Smooth muscle cell (in vitro differentiated cells): ENCODE measurements at regions not wholly inside any gene's neighbourhood (a gene's known extent, or its start where the extent isn't known, plus 50 kb on each side); places are given as distances from the start of the nearest gene placed in this dataset.

Experiments used
- DNase-seq: peaks from one replicate; lab custom pipeline; 2025; ENCODE audit not compliant: unreplicated experiment; lab: John Stamatoyannopoulos, UW
- H2AFZ ChIP-seq: fragments of 200-600 bp; sonication (generic); 2 replicates; pipeline ENCODE4 v1.6.0; 2016; ENCODE audit warnings: antibody characterized with exemption, low read depth, mild to moderate bottlenecking
- H3F3A ChIP-seq: fragments of 200-600 bp; sonication (generic); 2 replicates; pipeline ENCODE4 v1.6.0; 2017; ENCODE audit warnings: antibody characterized with exemption, low read depth
- H3K27ac ChIP-seq: fragments of 200-600 bp; sonication (generic); 2 replicates; pipeline ENCODE4 v1.5.1; 2016; ENCODE audit warnings: low read depth, mild to moderate bottlenecking
- H3K27me3 ChIP-seq: fragments of 200-600 bp; sonication (generic); 2 replicates; pipeline ENCODE4 v1.6.1; 2016; ENCODE audit warnings: low read depth, mild to moderate bottlenecking
- H3K36me3 ChIP-seq: fragments of 200-600 bp; sonication (generic); 2 replicates; pipeline ENCODE4 v1.5.1; 2016; ENCODE audit warnings: low read depth
- H3K4me1 ChIP-seq: fragments of 200-600 bp; sonication (generic); 2 replicates; pipeline ENCODE4 v1.5.1; 2016; ENCODE audit warnings: low read depth
- H3K4me2 ChIP-seq: fragments of 200-600 bp; sonication (generic); 2 replicates; pipeline ENCODE4 v1.6.0; 2016; ENCODE audit warnings: mild to moderate bottlenecking
- H3K4me3 ChIP-seq: fragments of 200-600 bp; sonication (generic); 2 replicates; pipeline ENCODE4 v1.5.1; 2016; ENCODE audit warnings: mild to moderate bottlenecking
- H3K79me2 ChIP-seq: fragments of 200-600 bp; sonication (generic); 2 replicates; pipeline ENCODE4 v1.6.0; 2016; ENCODE audit warnings: low read depth, mild to moderate bottlenecking
- H3K9ac ChIP-seq: fragments of 200-600 bp; sonication (generic); 2 replicates; pipeline ENCODE4 v1.6.0; 2016; ENCODE audit warnings: low read depth
- H3K9me3 ChIP-seq: fragments of 200-600 bp; sonication (generic); replicated peaks from 2 replicates; pipeline ENCODE4 v1.5.1; 2016; ENCODE audit warnings: low read depth
- H4K20me1 ChIP-seq: fragments of 200-600 bp; sonication (generic); 2 replicates; pipeline ENCODE4 v1.6.0; 2016; ENCODE audit warnings: low read depth
- CTCF ChIP-seq: fragments of 200-600 bp; sonication (generic); IDR thresholded peaks from 2 replicates; pipeline ENCODE4 v1.5.1; 2017; ENCODE audit warnings: borderline replicate concordance, mild to moderate bottlenecking, antibody characterized with exemption; ENCODE audit not compliant: insufficient read depth, poor library complexity, severe bottlenecking
- WGBS: methylation state at CpG from one replicate; pipeline ENCODE4 v1.1.7; 2016; ENCODE audit warnings: low lambda C conversion rate; 5-methylcytosine and 5-hydroxymethylcytosine counted together

- peaks cover 4% of the 10 kb centered on the region for H3K27me3 ChIP-seq
- H3K4me1 ChIP-seq: no peaks in the 10 kb centered on the region
- H3K4me2 ChIP-seq: no peak overlapping the region
- H2AFZ ChIP-seq: no peak overlapping the region
- no peak for DNase-seq
- no peak overlapping the region for H3K4me3 ChIP-seq
- H3K27ac ChIP-seq: no peak overlapping the region
- no peaks in the 10 kb centered on the region for H4K20me1 ChIP-seq
- H3K9me3 ChIP-seq: no peaks in the 10 kb centered on the region
- no peak for TF ChIP-seq CTCF
- no peak overlapping the region for H3K9ac ChIP-seq
- no peaks in the 10 kb centered on the region for H3K36me3 ChIP-seq
- WGBS: 94% methylated on average over 3 of the region's 3 CpGs
- H3F3A ChIP-seq: no peaks in the 10 kb centered on the region
- H3K79me2 ChIP-seq: no peaks in the 10 kb centered on the region
Observed at GRCh38 chr6:27061235-27061993, 186.1 kb upstream of the PRSS16 start.

GRCh38 chr6:27062755-27063154, 184.7 kb upstream of the PRSS16 start:
- H2AFZ ChIP-seq: no peak overlapping the region
- no peaks in the 10 kb centered on the region for H3K27me3 ChIP-seq
- TF ChIP-seq CTCF: no peak
- H3K9ac ChIP-seq: no peak overlapping the region
- no peaks in the 10 kb centered on the region for H3K9me3 ChIP-seq
- no peaks in the 10 kb centered on the region for H4K20me1 ChIP-seq
- H3K4me3 ChIP-seq: no peak overlapping the region
- no peaks in the 10 kb centered on the region for H3F3A ChIP-seq
- no peaks in the 10 kb centered on the region for H3K4me1 ChIP-seq
- no peak for DNase-seq
- H3K79me2 ChIP-seq: no peaks in the 10 kb centered on the region
- no peaks in the 10 kb centered on the region for H3K36me3 ChIP-seq
- no peak overlapping the region for H3K27ac ChIP-seq
- H3K4me2 ChIP-seq: no peak overlapping the region

DNA sequence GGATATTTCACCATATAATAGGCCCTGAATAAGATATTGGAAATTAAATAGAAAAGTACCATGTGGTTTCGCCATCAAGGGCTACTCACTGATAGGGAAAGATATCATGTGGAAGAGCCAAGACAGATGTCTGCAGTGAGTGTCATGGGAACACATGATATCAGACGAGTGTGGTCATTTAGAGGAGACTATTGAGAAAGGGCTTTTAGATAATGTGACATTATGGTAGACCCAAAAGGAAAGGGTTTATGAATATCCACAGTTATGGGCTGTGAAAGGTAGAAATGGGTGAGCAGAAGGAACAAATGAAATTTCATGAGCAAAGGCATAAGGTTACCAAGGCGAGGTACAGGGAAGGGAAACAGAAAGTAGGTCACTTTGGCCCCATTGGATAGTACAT, 182.3 kb upstream of the PRSS16 start:
- H3K9me3 ChIP-seq: no peaks in the 10 kb centered on the region
- H3K4me1 ChIP-seq: no peaks in the 10 kb centered on the region
- H3K4me2 ChIP-seq: no peak overlapping the region
- 91% methylated on average over 3 of the region's 3 CpGs for WGBS
- H3K9ac ChIP-seq: no peak overlapping the region
- no peak for TF ChIP-seq CTCF
- H4K20me1 ChIP-seq: no peaks in the 10 kb centered on the region
- no peaks in the 10 kb centered on the region for H3K79me2 ChIP-seq
- DNase-seq: no peak
- no peaks in the 10 kb centered on the region for H3F3A ChIP-seq
- H3K4me3 ChIP-seq: no peak overlapping the region
- H2AFZ ChIP-seq: no peak overlapping the region
- H3K27me3 ChIP-seq: no peaks in the 10 kb centered on the region
- H3K36me3 ChIP-seq: no peaks in the 10 kb centered on the region
- no peak overlapping the region for H3K27ac ChIP-seq

DNA sequence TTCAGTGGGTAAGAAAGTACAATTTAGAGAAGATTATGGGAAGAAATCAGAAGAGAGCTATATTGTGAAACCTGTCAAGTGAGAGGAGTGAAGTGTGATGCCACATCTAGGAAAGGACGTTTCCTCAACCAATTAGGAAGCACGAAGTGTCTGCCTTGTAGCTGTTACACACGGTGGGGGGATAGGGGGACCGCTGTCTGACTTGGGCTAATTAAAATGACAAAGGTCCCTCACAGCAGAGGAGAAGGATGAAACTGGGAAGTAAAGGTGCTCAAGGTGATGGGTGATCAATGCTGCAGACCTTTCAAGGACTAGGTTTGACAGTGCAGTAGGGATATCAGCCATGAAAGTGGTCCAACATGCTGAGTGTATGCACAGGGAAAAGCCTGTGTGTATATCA, 181.1 kb upstream of the PRSS16 start:
- H3K27me3 ChIP-seq: no peaks in the 10 kb centered on the region
- no peaks in the 10 kb centered on the region for H3K79me2 ChIP-seq
- H3K36me3 ChIP-seq: no peaks in the 10 kb centered on the region
- no peak overlapping the region for H3K4me2 ChIP-seq
- DNase-seq: no peak
- no peaks in the 10 kb centered on the region for H4K20me1 ChIP-seq
- H2AFZ ChIP-seq: no peak overlapping the region
- H3K4me1 ChIP-seq: no peaks in the 10 kb centered on the region
- no peaks in the 10 kb centered on the region for H3K9me3 ChIP-seq
- no peak overlapping the region for H3K27ac ChIP-seq
- 35% methylated on average over 4 of the region's 4 CpGs for WGBS
- TF ChIP-seq CTCF: no peak
- no peak overlapping the region for H3K9ac ChIP-seq
- H3K4me3 ChIP-seq: no peak overlapping the region
- no peaks in the 10 kb centered on the region for H3F3A ChIP-seq
